ENCODE measurements at regions not wholly inside any gene's neighbourhood (a gene's known extent, or its start where the extent isn't known, plus 50 kb on each side); places are given as distances from the start of the nearest gene placed in this dataset.
"Not testable (repeated sequence)": the region's sequence is repeated elsewhere in the genome, so short reads cannot be mapped to it uniquely, and the experiment has no call there.

- not testable (repeated sequence) for DNase-seq (ENCODE audit: low spot score)
- peak; percentile 96 for FAIRE-seq
Measured at GRCh38 chr21:14009238-14009981, 201.3 kb downstream of the LIPI start.

GRCh38 chr21:14008436-14008835 lies 202.3 kb downstream of the LIPI start:
- not testable (repeated sequence) for DNase-seq (ENCODE audit: low spot score)
- peak; percentile 77 for FAIRE-seq

- not testable (repeated sequence) for FAIRE-seq; DNase-seq (ENCODE audit: low spot score)
Measured at GRCh38 chr21:14008006-14008405, 202.7 kb downstream of the LIPI start.

- not testable (repeated sequence) for FAIRE-seq; DNase-seq (ENCODE audit: low spot score)
Measured at GRCh38 chr21:14006144-14006543, 204.6 kb downstream of the LIPI start.

- FAIRE-seq = peak; percentile 80
- not testable (repeated sequence) for DNase-seq (ENCODE audit: low spot score)
Measured at GRCh38 chr21:13986996-13987958, 223.5 kb downstream of the LIPI start.

GRCh38 chr21:13985865-13986863 lies 224.6 kb downstream of the LIPI start:
- not testable (repeated sequence) for FAIRE-seq; DNase-seq (ENCODE audit: low spot score)

GRCh38 chr21:13985137-13985864 lies 225.5 kb downstream of the LIPI start:
- FAIRE-seq = not testable (repeated sequence)

GRCh38 chr21:13984728-13985127 lies 226.0 kb downstream of the LIPI start:
- FAIRE-seq = peak; percentile 93
- not testable (repeated sequence) for DNase-seq (ENCODE audit: low spot score)

More at GRCh38 chr21:13985137-13985864, 225.5 kb downstream of the LIPI start:
- not testable (repeated sequence) for DNase-seq (ENCODE audit: low spot score)

GRCh38 chr21:13981176-13982087 lies 229.3 kb downstream of the LIPI start:
- not testable (repeated sequence) for DNase-seq (ENCODE audit: low spot score); FAIRE-seq

GRCh38 chr21:13980115-13980662 lies 230.6 kb downstream of the LIPI start:
- FAIRE-seq = peak; percentile 85
- peak; percentile 85 for DNase-seq (ENCODE audit: low spot score)

- FAIRE-seq = not testable (repeated sequence)
Measured at GRCh38 chr21:13979608-13980007, 231.1 kb downstream of the LIPI start.

GRCh38 chr21:13974582-13974981 lies 236.2 kb downstream of the LIPI start:
- not testable (repeated sequence) for FAIRE-seq; DNase-seq (ENCODE audit: low spot score)

More at GRCh38 chr21:13979608-13980007, 231.1 kb downstream of the LIPI start:
- peak; percentile 20 for DNase-seq (ENCODE audit: low spot score)

- DNase-seq (ENCODE audit: low spot score); FAIRE-seq: not testable (repeated sequence)
Measured at GRCh38 chr21:13969853-13970252, 240.9 kb downstream of the LIPI start.

- not testable (repeated sequence) for DNase-seq (ENCODE audit: low spot score)
Measured at GRCh38 chr21:13969002-13969401, 241.8 kb downstream of the LIPI start.

GRCh38 chr21:13963259-13963658 lies 247.5 kb downstream of the LIPI start:
- not testable (repeated sequence) for DNase-seq (ENCODE audit: low spot score); FAIRE-seq

More at GRCh38 chr21:13969002-13969401, 241.8 kb downstream of the LIPI start:
- not testable (repeated sequence) for FAIRE-seq

GRCh38 chr21:13937236-13937635 lies 273.5 kb downstream of the LIPI start:
- DNase-seq (ENCODE audit: low spot score) = peak; percentile 0
- no peak for FAIRE-seq

- FAIRE-seq; DNase-seq (ENCODE audit: low spot score): not testable (repeated sequence)
Measured at GRCh38 chr21:13936033-13936937, 274.5 kb downstream of the LIPI start.

Measured in urothelium cell line (cell line).